Prostate gland (tissue), 2 donors: ENCODE measurements at regions not wholly inside any gene's neighbourhood (a gene's known extent, or its start where the extent isn't known, plus 50 kb on each side); places are given as distances from the start of the nearest gene placed in this dataset.

Source experiments
- CTCF ChIP-seq, 4 experiments: fragments of 200-600 bp in 2 of 4; fragments of 450-650 bp in 2 of 4; sonication (generic) in 2 of 4; IDR thresholded peaks; 1 replicate in 3 of 4; 2 replicates in 1 of 4; pipeline ENCODE4 v1.5.1; 2016 to 2019; ENCODE audit warnings: antibody characterized with exemption in 4 of 4, mild to moderate bottlenecking in 2 of 4, moderate library complexity in 2 of 4
- POLR2AphosphoS5 ChIP-seq: sonication (generic); formaldehyde crosslinking; IDR thresholded peaks from one replicate; pipeline ENCODE4 v1.6.1; 2017; ENCODE audit warnings: antibody characterized with exemption

DNA sequence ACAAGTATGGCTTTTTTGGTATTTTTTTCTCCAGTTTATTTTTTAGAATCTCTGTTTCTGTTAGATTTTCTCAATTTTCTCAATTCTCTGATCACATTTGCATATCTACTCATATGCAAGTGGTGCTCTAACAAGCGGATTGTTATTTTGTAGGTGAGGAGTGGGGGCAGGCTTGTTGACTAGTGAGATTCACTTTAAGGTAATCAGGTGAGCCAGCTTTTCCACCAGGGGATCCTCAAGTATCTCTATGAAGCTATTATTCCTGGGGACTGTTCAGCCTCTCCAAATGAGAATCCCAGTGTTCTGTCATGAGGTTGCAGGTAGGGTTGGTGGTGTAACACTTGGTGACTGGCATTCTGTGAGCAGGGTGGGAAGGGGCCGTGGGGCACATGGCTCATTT lies 274.3 kb upstream of the FERMT1 start:
- no peak for TF ChIP-seq CTCF (IDR thresholded peaks at IDR 0.05)
- TF ChIP-seq POLR2AphosphoS5, result no peak
